ENCODE measurements at regions not wholly inside any gene's neighbourhood (a gene's known extent, or its start where the extent isn't known, plus 50 kb on each side); places are given as distances from the start of the nearest gene placed in this dataset.

- H3K9me3 Mint-ChIP-seq (ENCODE audit: low read depth, unreplicated experiment), result peaks cover 6% of the 10 kb centered on the region
- TF ChIP-seq CTCF (IDR thresholded peaks at IDR 0.05; ENCODE audit: unreplicated experiment), result no peak
- no peaks in the 10 kb centered on the region for H3K36me3 Mint-ChIP-seq (ENCODE audit: insufficient read depth, unreplicated experiment)
- BruUV-seq (replicated peaks), result no TSS peak
- no peak overlapping the region for H3K27ac Mint-ChIP-seq (ENCODE audit: unreplicated experiment)
- peaks cover 46% of the 10 kb centered on the region for H3K4me1 Mint-ChIP-seq (ENCODE audit: low read depth, unreplicated experiment)
- CTCF ChIA-PET, result interaction anchor here (0.7 to 1.1 kb wide), 2 partner anchors 18 to 42 kb away, joined by 3 to 5 read pairs; no protein-coding TSS in a partner anchor
- intact Hi-C loops (cut with micrococcal nuclease; ENCODE audit: unreplicated experiment), result no loop called here
- H3K4me3 Mint-ChIP-seq (ENCODE audit: low read depth, unreplicated experiment), result no peak overlapping the region
- DNase-seq, result no peak
- H3K27me3 Mint-ChIP-seq (ENCODE audit: unreplicated experiment), result no peaks in the 10 kb centered on the region
Observed at GRCh38 chr2:150124739-150125138, 362.7 kb downstream of the RND3 start.

GRCh38 chr2:150122871-150123613 lies 364.4 kb downstream of the RND3 start:
- H3K4me1 Mint-ChIP-seq (ENCODE audit: low read depth, unreplicated experiment), result peaks cover 38% of the 10 kb centered on the region
- CTCF ChIA-PET, result no interaction called here
- no peaks in the 10 kb centered on the region for H3K27me3 Mint-ChIP-seq (ENCODE audit: unreplicated experiment)
- no peak overlapping the region for H3K4me3 Mint-ChIP-seq (ENCODE audit: low read depth, unreplicated experiment)
- intact Hi-C loops (cut with micrococcal nuclease; ENCODE audit: unreplicated experiment), result no loop called here
- no TSS peak for BruUV-seq (replicated peaks)
- no peak for TF ChIP-seq CTCF (IDR thresholded peaks at IDR 0.05; ENCODE audit: unreplicated experiment)
- DNase-seq, result no peak
- H3K9me3 Mint-ChIP-seq (ENCODE audit: low read depth, unreplicated experiment), result no peaks in the 10 kb centered on the region
- H3K36me3 Mint-ChIP-seq (ENCODE audit: insufficient read depth, unreplicated experiment), result no peaks in the 10 kb centered on the region
- no peak overlapping the region for H3K27ac Mint-ChIP-seq (ENCODE audit: unreplicated experiment)

- H3K9me3 Mint-ChIP-seq (ENCODE audit: low read depth, unreplicated experiment), result no peaks in the 10 kb centered on the region
- H3K4me1 Mint-ChIP-seq (ENCODE audit: low read depth, unreplicated experiment), result peaks cover 29% of the 10 kb centered on the region
- H3K36me3 Mint-ChIP-seq (ENCODE audit: insufficient read depth, unreplicated experiment), result no peaks in the 10 kb centered on the region
- CTCF ChIA-PET, result no interaction called here
- no TSS peak for BruUV-seq (replicated peaks)
- H3K27ac Mint-ChIP-seq (ENCODE audit: unreplicated experiment), result no peak overlapping the region
- no peak for TF ChIP-seq CTCF (IDR thresholded peaks at IDR 0.05; ENCODE audit: unreplicated experiment)
- intact Hi-C loops (cut with micrococcal nuclease; ENCODE audit: unreplicated experiment), result no loop called here
- no peaks in the 10 kb centered on the region for H3K27me3 Mint-ChIP-seq (ENCODE audit: unreplicated experiment)
- H3K4me3 Mint-ChIP-seq (ENCODE audit: low read depth, unreplicated experiment), result no peak overlapping the region
- DNase-seq, result no peak
Observed at GRCh38 chr2:150122156-150122555, 365.3 kb downstream of the RND3 start.

GRCh38 chr2:150120326-150120955 lies 367.0 kb downstream of the RND3 start:
- CTCF ChIA-PET, result no interaction called here
- intact Hi-C loops (cut with micrococcal nuclease; ENCODE audit: unreplicated experiment), result no loop called here
- Mint-ChIP-seq H3K4me3 (ENCODE audit: low read depth, unreplicated experiment) (no peak overlapping the region), H3K27me3 (ENCODE audit: unreplicated experiment) (no peaks in the 10 kb centered on the region), H3K4me1 (ENCODE audit: low read depth, unreplicated experiment) (peaks cover 14% of the 10 kb centered on the region), H3K36me3 (ENCODE audit: insufficient read depth, unreplicated experiment) (no peaks in the 10 kb centered on the region), H3K27ac (ENCODE audit: unreplicated experiment) (no peak overlapping the region), H3K9me3 (ENCODE audit: low read depth, unreplicated experiment) (no peaks in the 10 kb centered on the region)
- no peak for TF ChIP-seq CTCF (IDR thresholded peaks at IDR 0.05; ENCODE audit: unreplicated experiment)
- BruUV-seq (replicated peaks), result no TSS peak
- no peak for DNase-seq

Data from Calu3 (cell line).